MM.1S (cell line): ENCODE measurements at regions not wholly inside any gene's neighbourhood (a gene's known extent, or its start where the extent isn't known, plus 50 kb on each side); places are given as distances from the start of the nearest gene placed in this dataset.
"Not testable (repeated sequence)": the region's sequence is repeated elsewhere in the genome, so short reads cannot be mapped to it uniquely, and the experiment has no call there.

ENCODE experiments used
- DNase-seq: peaks from one replicate; pipeline ENCODE4 v3.0.0-alpha.2; 2015
- H2AFZ ChIP-seq: fragments of 300-600 bp; sonication (generic); 2 replicates; pipeline ENCODE4 v1.6.0; 2016; ENCODE audit warnings: antibody characterized with exemption, low read length
- H3F3A ChIP-seq: fragments of 300-600 bp; sonication (generic); 2 replicates; pipeline ENCODE4 v1.6.1; 2016; ENCODE audit warnings: mild to moderate bottlenecking, antibody characterized with exemption, low read length, moderate library complexity, mixed read lengths; ENCODE audit not compliant: insufficient read depth
- H3K27ac ChIP-seq: fragments of 300-600 bp; sonication (generic); 2 replicates; pipeline ENCODE4 v1.5.1; 2016; ENCODE audit warnings: mild to moderate bottlenecking, low read length
- H3K27me3 ChIP-seq: fragments of 300-600 bp; sonication (generic); replicated peaks from 2 replicates; pipeline ENCODE4 v1.6.0; 2016; ENCODE audit warnings: low read length; ENCODE audit not compliant: insufficient read depth
- H3K36me3 ChIP-seq: fragments of 300-600 bp; sonication (generic); replicated peaks from 2 replicates; pipeline ENCODE4 v1.6.1; 2016; ENCODE audit warnings: mild to moderate bottlenecking, low read length, mixed read lengths; ENCODE audit not compliant: insufficient read depth
- H3K4me1 ChIP-seq: fragments of 300-600 bp; sonication (generic); 2 replicates; pipeline ENCODE4 v1.6.1; 2016; ENCODE audit warnings: low read length, mixed read lengths
- H3K4me2 ChIP-seq: fragments of 300-600 bp; sonication (generic); 2 replicates; pipeline ENCODE4 v1.6.0; 2016; ENCODE audit warnings: low read depth, low read length
- H3K4me3 ChIP-seq: fragments of 300-600 bp; sonication (generic); 2 replicates; pipeline ENCODE4 v1.5.1; 2016; ENCODE audit warnings: low read length, mixed read lengths
- H3K79me2 ChIP-seq: fragments of 300-600 bp; sonication (generic); 2 replicates; pipeline ENCODE4 v1.6.1; 2016; ENCODE audit warnings: mixed run types, low read length, mixed read lengths
- H3K9ac ChIP-seq: fragments of 300-600 bp; sonication (generic); 2 replicates; pipeline ENCODE4 v1.6.1; 2016; ENCODE audit warnings: low read length, mixed read lengths
- H3K9me2 ChIP-seq: fragments of 300-600 bp; sonication (generic); replicated peaks from 2 replicates; pipeline ENCODE4 v1.6.1; 2016; ENCODE audit warnings: mild to moderate bottlenecking, low read length, mixed read lengths; ENCODE audit not compliant: insufficient read depth
- H3K9me3 ChIP-seq: fragments of 300-600 bp; sonication (generic); replicated peaks from 2 replicates; pipeline ENCODE4 v1.6.1; 2016; ENCODE audit warnings: mild to moderate bottlenecking, low read length, mixed read lengths; ENCODE audit not compliant: insufficient read depth
- H4K20me1 ChIP-seq: fragments of 300-600 bp; sonication (generic); 2 replicates; pipeline ENCODE4 v1.6.1; 2016; ENCODE audit warnings: mild to moderate bottlenecking, low read length, moderate library complexity, mixed read lengths; ENCODE audit not compliant: insufficient read depth
- CTCF ChIP-seq: fragments of 300-600 bp; sonication (generic); IDR thresholded peaks from 2 replicates; pipeline ENCODE4 v1.5.1; 2016; ENCODE audit warnings: antibody characterized with exemption, low read length, mixed read lengths
- EZH2 ChIP-seq: fragments of 300-600 bp; sonication (generic); optimal IDR thresholded peaks from 2 replicates; pipeline ENCODE3; 2017; ENCODE audit warnings: low read depth, mild to moderate bottlenecking, antibody characterized with exemption, low read length, mixed read lengths
- EZH2phosphoT487 ChIP-seq: fragments of 300-600 bp; sonication (generic); IDR thresholded peaks from 2 replicates; pipeline ENCODE4 v1.6.1; 2018; ENCODE audit warnings: antibody characterized with exemption, low read length

- Histone ChIP-seq H3K9me2 (no peaks in the 10 kb centered on the region), H3K27ac (no peak overlapping the region), H3K9ac (no peak overlapping the region), H2AFZ (no peak overlapping the region), H3K36me3 (no peaks in the 10 kb centered on the region), H3K79me2 (no peaks in the 10 kb centered on the region), H4K20me1 (no peaks in the 10 kb centered on the region), H3K4me2 (no peak overlapping the region), H3K4me1 (no peaks in the 10 kb centered on the region), H3F3A (no peaks in the 10 kb centered on the region), H3K4me3 (no peak overlapping the region), H3K9me3 (no peaks in the 10 kb centered on the region), H3K27me3 (no peaks in the 10 kb centered on the region)
- TF ChIP-seq EZH2phosphoT487, result no peak
- TF ChIP-seq CTCF, result no peak
- TF ChIP-seq EZH2, result no peak
- DNase-seq, result no peak
These were observed 85.3 kb upstream of the RET start for GRCh38 chr10:42991442-42992098.

DNA sequence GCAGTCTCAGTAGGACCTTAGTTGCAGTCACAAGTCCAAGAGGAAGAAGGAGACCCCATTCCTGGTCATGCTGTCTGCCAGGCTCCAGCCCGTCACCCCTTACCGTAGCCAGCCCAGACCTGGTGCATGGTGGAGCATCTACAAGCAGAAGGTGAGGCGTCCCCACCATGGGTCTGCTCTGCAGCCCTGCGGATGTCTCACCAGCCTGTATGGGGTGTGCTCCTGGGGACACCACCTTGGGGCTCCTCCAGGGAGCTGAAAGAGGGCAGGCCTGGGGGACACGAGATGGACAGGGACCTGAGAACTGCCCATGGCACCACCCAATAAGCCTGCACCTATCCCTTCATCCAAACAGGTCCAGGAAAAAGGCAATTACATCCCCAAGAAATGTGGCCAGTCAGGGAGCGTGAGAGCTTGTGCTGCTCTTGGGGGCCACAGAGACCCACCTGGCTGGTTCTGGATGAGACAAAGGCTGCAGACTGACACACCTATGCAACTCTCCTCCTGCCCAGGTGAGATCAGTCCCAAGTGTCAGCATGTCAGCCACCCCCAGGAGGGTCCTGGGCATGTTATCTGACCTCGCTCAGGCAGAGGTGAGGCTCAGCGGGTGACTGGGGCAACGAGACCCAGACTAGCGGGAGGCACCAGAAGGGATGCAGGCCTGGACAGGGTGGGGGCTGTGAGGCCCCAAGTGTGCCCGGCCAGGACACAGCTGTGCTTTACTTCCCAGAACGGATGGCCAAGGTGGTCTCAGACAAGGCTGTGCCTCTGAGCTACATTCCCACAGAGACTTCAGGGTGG, 84.5 kb upstream of the RET start:
- H3K27ac ChIP-seq, result no peak overlapping the region
- H3K4me2 ChIP-seq, result no peak overlapping the region
- no peaks in the 10 kb centered on the region for H4K20me1 ChIP-seq
- no peak overlapping the region for H2AFZ ChIP-seq
- no peaks in the 10 kb centered on the region for H3K9me2 ChIP-seq
- H3K79me2 ChIP-seq, result no peaks in the 10 kb centered on the region
- no peak for DNase-seq
- H3K27me3 ChIP-seq, result no peaks in the 10 kb centered on the region
- H3F3A ChIP-seq, result no peaks in the 10 kb centered on the region
- H3K4me1 ChIP-seq, result no peaks in the 10 kb centered on the region
- no peak overlapping the region for H3K9ac ChIP-seq
- TF ChIP-seq CTCF, result no peak
- no peak for TF ChIP-seq EZH2phosphoT487
- no peak for TF ChIP-seq EZH2
- no peaks in the 10 kb centered on the region for H3K9me3 ChIP-seq
- H3K36me3 ChIP-seq, result no peaks in the 10 kb centered on the region
- no peak overlapping the region for H3K4me3 ChIP-seq

DNA sequence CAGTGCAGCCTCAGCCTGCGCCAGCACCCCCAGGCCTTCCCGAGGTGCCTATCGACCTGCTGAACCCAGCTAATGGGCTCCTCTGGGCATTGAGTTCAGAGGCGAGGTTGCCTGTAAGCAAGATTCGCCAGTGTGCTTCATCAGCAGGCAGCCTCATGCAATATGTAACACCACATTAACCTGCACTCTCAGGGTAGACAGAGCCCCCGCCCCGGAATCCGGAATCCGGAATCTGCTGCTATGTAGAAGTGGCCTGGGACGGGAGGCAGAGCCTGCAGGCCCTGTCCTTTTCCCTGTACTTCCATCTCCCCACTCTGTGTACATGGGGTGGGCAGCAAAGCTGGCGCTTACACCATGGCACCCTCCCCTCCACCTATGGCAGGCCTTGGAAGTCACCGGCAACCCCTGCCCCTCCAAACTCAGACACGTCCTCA, 83.9 kb upstream of the RET start:
- no peaks in the 10 kb centered on the region for H3K79me2 ChIP-seq
- no peak for TF ChIP-seq EZH2phosphoT487
- no peak for TF ChIP-seq EZH2
- no peak for TF ChIP-seq CTCF
- no peaks in the 10 kb centered on the region for H3F3A ChIP-seq
- H3K4me2 ChIP-seq, result no peak overlapping the region
- H3K27ac ChIP-seq, result no peak overlapping the region
- H3K36me3 ChIP-seq, result no peaks in the 10 kb centered on the region
- H3K9me3 ChIP-seq, result no peaks in the 10 kb centered on the region
- no peak for DNase-seq
- H3K9me2 ChIP-seq, result no peaks in the 10 kb centered on the region
- no peaks in the 10 kb centered on the region for H4K20me1 ChIP-seq
- no peaks in the 10 kb centered on the region for H3K4me1 ChIP-seq
- no peak overlapping the region for H3K9ac ChIP-seq
- no peak overlapping the region for H2AFZ ChIP-seq
- no peaks in the 10 kb centered on the region for H3K27me3 ChIP-seq
- no peak overlapping the region for H3K4me3 ChIP-seq

DNA sequence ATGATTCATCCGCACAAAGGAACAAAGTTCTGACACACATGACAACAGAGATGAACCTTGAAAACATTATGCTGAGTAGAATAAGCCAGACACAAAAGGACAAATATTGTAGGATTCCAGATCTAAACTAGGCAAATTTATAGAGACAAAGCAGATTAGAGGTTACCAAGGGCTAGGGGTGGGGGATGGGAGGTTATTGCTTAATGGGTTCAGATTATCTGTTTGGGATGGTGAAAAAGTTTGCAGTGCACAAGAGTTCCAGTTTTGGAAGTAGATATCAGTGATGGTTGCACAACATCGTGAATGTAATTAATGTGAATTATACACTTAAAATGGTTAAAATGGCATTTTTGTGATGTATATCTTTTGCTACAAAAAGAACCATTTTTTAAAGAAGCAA, 82.0 kb upstream of the RET start:
- not testable (repeated sequence) for H3K4me1 ChIP-seq, H3F3A ChIP-seq, H3K9ac ChIP-seq, H3K79me2 ChIP-seq, H3K4me3 ChIP-seq, H4K20me1 ChIP-seq, H2AFZ ChIP-seq, H3K36me3 ChIP-seq, H3K4me2 ChIP-seq, DNase-seq, H3K27me3 ChIP-seq, H3K27ac ChIP-seq, H3K9me3 ChIP-seq, H3K9me2 ChIP-seq
